ENCODE measurements at regions not wholly inside any gene's neighbourhood (a gene's known extent, or its start where the extent isn't known, plus 50 kb on each side); places are given as distances from the start of the nearest gene placed in this dataset.
"Not testable (repeated sequence)": the region's sequence is repeated elsewhere in the genome, so short reads cannot be mapped to it uniquely, and the experiment has no call there.

- intact Hi-C loops (cut with DNase I): no loop called here
- WGBS, 2 donors: 76 to 94% methylated on average over 1 of the region's 1 CpG
- DNase-seq: no peak
- Histone ChIP-seq H3K36me3 (no peaks in the 10 kb centered on the region), H3K4me3 (no peak overlapping the region), H3K27ac (no peak overlapping the region), H3K9me3 (no peaks in the 10 kb centered on the region), H3K27me3 (no peaks in the 10 kb centered on the region), H3K4me1 (no peaks in the 10 kb centered on the region)
- no peak for TF ChIP-seq POLR2A (IDR thresholded peaks at IDR 0.05)
- TF ChIP-seq CTCF (IDR thresholded peaks at IDR 0.05): no peak
Measured at GRCh38 chr6:113246186-113246585, 611.0 kb upstream of the MARCKS start.

- H3K27me3 ChIP-seq: no peaks in the 10 kb centered on the region
- no peaks in the 10 kb centered on the region for H3K4me1 ChIP-seq
- H3K4me3 ChIP-seq: no peak overlapping the region
- WGBS, 2 donors: 60% methylated on average over 2 of the region's 2 CpGs; no CpG with 5 or more reads in 1 of the 2 donors
- no peak for DNase-seq
- H3K27ac ChIP-seq: no peak overlapping the region
- H3K36me3 ChIP-seq: no peaks in the 10 kb centered on the region
- TF ChIP-seq POLR2A (IDR thresholded peaks at IDR 0.05) (no peak), CTCF (IDR thresholded peaks at IDR 0.05) (no peak)
- intact Hi-C loops (cut with DNase I): no loop called here
- no peaks in the 10 kb centered on the region for H3K9me3 ChIP-seq
Measured at GRCh38 chr6:113248532-113248931, 608.6 kb upstream of the MARCKS start.

GRCh38 chr6:113254194-113254593 is 603.0 kb upstream of the MARCKS start:
- H3K9me3 ChIP-seq; intact Hi-C loops (cut with DNase I); H3K27ac ChIP-seq; H3K4me3 ChIP-seq; DNase-seq; H3K4me1 ChIP-seq; H3K27me3 ChIP-seq; H3K36me3 ChIP-seq: not testable (repeated sequence)

GRCh38 chr6:113258771-113259170 is 598.4 kb upstream of the MARCKS start:
- no peak overlapping the region for H3K27ac ChIP-seq
- H3K9me3 ChIP-seq: peaks cover 0 to 3% (median 0%) of the 10 kb centered on the region in 3 donors
- no peak overlapping the region for H3K4me3 ChIP-seq
- 45 to 53% methylated on average over 1 of the region's 1 CpG for WGBS, 2 donors
- TF ChIP-seq POLR2A (IDR thresholded peaks at IDR 0.05): no peak
- TF ChIP-seq CTCF (IDR thresholded peaks at IDR 0.05): no peak
- H3K27me3 ChIP-seq: no peaks in the 10 kb centered on the region
- intact Hi-C loops (cut with DNase I): no loop called here
- no peaks in the 10 kb centered on the region for H3K4me1 ChIP-seq
- no peaks in the 10 kb centered on the region for H3K36me3 ChIP-seq
- no peak for DNase-seq

- no peak overlapping the region for H3K27ac ChIP-seq
- H3K4me1 ChIP-seq: no peaks in the 10 kb centered on the region
- H3K27me3 ChIP-seq: no peaks in the 10 kb centered on the region
- intact Hi-C loops (cut with DNase I): no loop called here
- no peaks in the 10 kb centered on the region for H3K36me3 ChIP-seq
- no peak for TF ChIP-seq CTCF (IDR thresholded peaks at IDR 0.05)
- TF ChIP-seq POLR2A (IDR thresholded peaks at IDR 0.05): no peak
- no peak overlapping the region for H3K4me3 ChIP-seq
- no peak for DNase-seq
- H3K9me3 ChIP-seq: peaks cover 0 to 38% (median 21%) of the 10 kb centered on the region in 3 donors
Measured at GRCh38 chr6:113271437-113271836, 585.7 kb upstream of the MARCKS start.

- no peak for DNase-seq
- no peaks in the 10 kb centered on the region for H3K27me3 ChIP-seq
- TF ChIP-seq POLR2A (IDR thresholded peaks at IDR 0.05) (no peak), CTCF (IDR thresholded peaks at IDR 0.05) (no peak)
Measured at GRCh38 chr6:113276601-113277000, 580.5 kb upstream of the MARCKS start.

More at GRCh38 chr6:113276601-113277000, 580.5 kb upstream of the MARCKS start:
- no peak overlapping the region for H3K4me3 ChIP-seq
- no peaks in the 10 kb centered on the region for H3K36me3 ChIP-seq
- intact Hi-C loops (cut with DNase I): no loop called here
- H3K9me3 ChIP-seq: no peaks in the 10 kb centered on the region
- WGBS, 2 donors: 44 to 57% methylated on average over 2 of the region's 2 CpGs
- no peaks in the 10 kb centered on the region for H3K4me1 ChIP-seq
- H3K27ac ChIP-seq: no peak overlapping the region

Data from esophagus squamous epithelium (tissue), 5 donors.